Uterus (tissue), 3 donors: ENCODE measurements at regions not wholly inside any gene's neighbourhood (a gene's known extent, or its start where the extent isn't known, plus 50 kb on each side); places are given as distances from the start of the nearest gene placed in this dataset.

ENCODE experiments used
- DNase-seq, 2 donors: peaks; one replicate each; pipeline ENCODE4 v3.0.0-alpha.2; 2019 to 2020
- H3K27ac ChIP-seq, 2 donors: fragments of 200-600 bp; sonication (generic); 1 replicate in 1 of 2; 2 replicates in 1 of 2; pipeline ENCODE4 v1.5.1; 2016 to 2018
- H3K27me3 ChIP-seq, 2 donors: fragments of 200-600 bp; sonication (generic); one replicate each; pipeline ENCODE4 v1.5.1; 2018 to 2019; ENCODE audit warnings: control low read depth in 1 of 2
- H3K36me3 ChIP-seq, 2 donors: fragments of 200-600 bp; sonication (generic); one replicate each; pipeline ENCODE4 v1.5.1; 2019; ENCODE audit warnings: control low read depth in 1 of 2
- H3K4me1 ChIP-seq, 2 donors: fragments of 200-600 bp; sonication (generic); one replicate each; pipeline ENCODE4 v1.5.1; 2018 to 2019; ENCODE audit warnings: control low read depth in 1 of 2
- H3K4me3 ChIP-seq, 2 donors: fragments of 200-600 bp; sonication (generic); 1 replicate in 1 of 2; 2 replicates in 1 of 2; pipeline ENCODE4 v1.5.1; 2018 to 2019; ENCODE audit warnings: mild to moderate bottlenecking in 1 of 2
- H3K9me3 ChIP-seq, 2 donors: fragments of 200-600 bp; sonication (generic); one replicate each; pipeline ENCODE4 v1.5.1; 2019; ENCODE audit warnings: control low read depth in 1 of 2
- POLR2A ChIP-seq, 2 donors: fragments of 450-650 bp; IDR thresholded peaks; one replicate each; pipeline ENCODE4 v1.6.1; 2016; ENCODE audit warnings: antibody characterized with exemption in 2 of 2, mild to moderate bottlenecking in 1 of 2, moderate library complexity in 1 of 2
- intact Hi-C: fragments of 100-400 bp; cut with DNase I; formaldehyde crosslinking; loops from one replicate; pipeline ENCODE4 v1.15.1; 2023; ENCODE audit warnings: low total_unique reads
- TF ChIP-seq, protein P1 (sequence below), 4 experiments: fragments of 200-600 bp in 2 of 4; fragments of 450-650 bp in 2 of 4; sonication (generic) in 2 of 4; IDR thresholded peaks; one replicate each; pipeline ENCODE4 v1.5.1; 2016 to 2019; ENCODE audit warnings: antibody characterized with exemption in 4 of 4, mild to moderate bottlenecking in 2 of 4, moderate library complexity in 1 of 4
- donor health status: DM: yes; HTN: yes; CAD: no.

DNA sequence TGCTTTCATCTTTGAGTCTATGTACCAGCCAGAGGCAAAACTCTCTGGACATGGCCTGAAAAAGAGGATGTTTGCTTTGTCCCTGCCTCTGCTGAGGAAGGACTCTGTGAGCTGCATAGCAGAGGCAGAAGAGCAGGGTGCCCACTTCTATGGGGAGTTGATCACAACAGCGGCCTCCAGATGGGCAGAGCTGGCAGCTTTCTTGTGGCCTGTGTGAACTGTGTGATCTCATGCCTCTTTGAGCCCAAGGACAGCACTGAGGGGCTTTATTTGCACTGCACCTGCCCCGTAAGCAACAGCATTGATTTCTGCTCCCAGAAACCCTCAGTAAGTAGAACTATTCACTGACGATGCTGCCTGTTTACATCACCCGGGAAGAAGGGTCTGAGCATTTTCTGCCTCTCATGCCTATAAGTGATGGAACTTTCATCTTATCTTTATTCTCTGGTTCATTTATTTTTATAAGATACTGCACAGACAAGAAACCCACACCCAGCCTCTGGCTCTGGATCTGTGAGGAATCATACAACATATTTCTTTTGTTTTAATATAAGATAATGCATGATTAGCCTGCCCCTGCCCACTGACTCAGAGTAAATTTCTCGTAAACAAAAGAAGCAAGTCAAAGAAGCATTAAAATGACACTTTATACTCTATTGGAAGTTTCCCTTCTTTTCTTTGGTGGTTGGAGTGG is 244.2 kb upstream of the SOX21 start:
- H3K36me3 ChIP-seq: no peaks in the 10 kb centered on the region
- H3K27me3 ChIP-seq: no peaks in the 10 kb centered on the region
- intact Hi-C loops: no loop called here
- no peak for DNase-seq
- H3K4me1 ChIP-seq: no peaks in the 10 kb centered on the region
- H3K4me3 ChIP-seq: no peak overlapping the region
- H3K27ac ChIP-seq: no peak overlapping the region
- no peaks in the 10 kb centered on the region for H3K9me3 ChIP-seq
- TF ChIP-seq, protein P1, sequence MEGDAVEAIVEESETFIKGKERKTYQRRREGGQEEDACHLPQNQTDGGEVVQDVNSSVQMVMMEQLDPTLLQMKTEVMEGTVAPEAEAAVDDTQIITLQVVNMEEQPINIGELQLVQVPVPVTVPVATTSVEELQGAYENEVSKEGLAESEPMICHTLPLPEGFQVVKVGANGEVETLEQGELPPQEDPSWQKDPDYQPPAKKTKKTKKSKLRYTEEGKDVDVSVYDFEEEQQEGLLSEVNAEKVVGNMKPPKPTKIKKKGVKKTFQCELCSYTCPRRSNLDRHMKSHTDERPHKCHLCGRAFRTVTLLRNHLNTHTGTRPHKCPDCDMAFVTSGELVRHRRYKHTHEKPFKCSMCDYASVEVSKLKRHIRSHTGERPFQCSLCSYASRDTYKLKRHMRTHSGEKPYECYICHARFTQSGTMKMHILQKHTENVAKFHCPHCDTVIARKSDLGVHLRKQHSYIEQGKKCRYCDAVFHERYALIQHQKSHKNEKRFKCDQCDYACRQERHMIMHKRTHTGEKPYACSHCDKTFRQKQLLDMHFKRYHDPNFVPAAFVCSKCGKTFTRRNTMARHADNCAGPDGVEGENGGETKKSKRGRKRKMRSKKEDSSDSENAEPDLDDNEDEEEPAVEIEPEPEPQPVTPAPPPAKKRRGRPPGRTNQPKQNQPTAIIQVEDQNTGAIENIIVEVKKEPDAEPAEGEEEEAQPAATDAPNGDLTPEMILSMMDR (IDR thresholded peaks at IDR 0.05): no peak
- no peak for TF ChIP-seq POLR2A (IDR thresholded peaks at IDR 0.05)

GRCh38 chr13:94952787-94953186 is 240.4 kb upstream of the SOX21 start:
- no peak for TF ChIP-seq POLR2A (IDR thresholded peaks at IDR 0.05)
- TF ChIP-seq, protein P1 (IDR thresholded peaks at IDR 0.05): no peak
- intact Hi-C loops: no loop called here
- no peaks in the 10 kb centered on the region for H3K4me1 ChIP-seq
- no peaks in the 10 kb centered on the region for H3K9me3 ChIP-seq
- DNase-seq: no peak
- no peaks in the 10 kb centered on the region for H3K36me3 ChIP-seq
- no peaks in the 10 kb centered on the region for H3K27me3 ChIP-seq
- no peak overlapping the region for H3K27ac ChIP-seq
- no peak overlapping the region for H3K4me3 ChIP-seq

DNA sequence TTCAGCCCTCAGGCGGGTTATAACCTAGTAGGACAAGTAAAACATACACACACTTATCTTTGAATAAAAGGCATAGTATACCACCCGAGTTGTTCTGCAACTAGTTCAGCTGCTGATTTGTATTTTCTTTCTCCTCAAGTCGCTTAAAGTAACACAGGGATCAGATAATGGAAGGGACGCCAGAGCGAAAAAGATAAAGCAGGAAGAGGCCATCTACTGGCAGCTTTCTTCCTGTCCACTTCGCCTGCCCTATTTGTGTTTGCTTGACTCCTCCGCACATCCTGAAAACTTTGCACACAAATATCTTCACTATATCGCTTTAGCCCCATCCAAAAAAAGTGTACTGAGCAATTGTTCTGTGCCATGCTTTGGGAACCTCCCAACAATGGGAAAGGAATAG is 238.0 kb upstream of the SOX21 start:
- DNase-seq: no peak
- no peak for TF ChIP-seq POLR2A (IDR thresholded peaks at IDR 0.05)
- TF ChIP-seq, protein P1 (IDR thresholded peaks at IDR 0.05): no peak
- no peak overlapping the region for H3K4me3 ChIP-seq
- no peak overlapping the region for H3K27ac ChIP-seq
- no peaks in the 10 kb centered on the region for H3K9me3 ChIP-seq
- H3K36me3 ChIP-seq: no peaks in the 10 kb centered on the region
- H3K27me3 ChIP-seq: no peaks in the 10 kb centered on the region
- intact Hi-C loops: no loop called here
- H3K4me1 ChIP-seq: no peaks in the 10 kb centered on the region

- no peaks in the 10 kb centered on the region for H3K9me3 ChIP-seq
- H3K36me3 ChIP-seq: no peaks in the 10 kb centered on the region
- intact Hi-C loops: no loop called here
- H3K27ac ChIP-seq: no peak overlapping the region
- no peaks in the 10 kb centered on the region for H3K4me1 ChIP-seq
- H3K27me3 ChIP-seq: no peaks in the 10 kb centered on the region
- no peak for DNase-seq
- TF ChIP-seq POLR2A (IDR thresholded peaks at IDR 0.05): no peak
- TF ChIP-seq, protein P1 (IDR thresholded peaks at IDR 0.05): no peak
- no peak overlapping the region for H3K4me3 ChIP-seq
These were observed 235.6 kb upstream of the SOX21 start for GRCh38 chr13:94947965-94948371.

DNA sequence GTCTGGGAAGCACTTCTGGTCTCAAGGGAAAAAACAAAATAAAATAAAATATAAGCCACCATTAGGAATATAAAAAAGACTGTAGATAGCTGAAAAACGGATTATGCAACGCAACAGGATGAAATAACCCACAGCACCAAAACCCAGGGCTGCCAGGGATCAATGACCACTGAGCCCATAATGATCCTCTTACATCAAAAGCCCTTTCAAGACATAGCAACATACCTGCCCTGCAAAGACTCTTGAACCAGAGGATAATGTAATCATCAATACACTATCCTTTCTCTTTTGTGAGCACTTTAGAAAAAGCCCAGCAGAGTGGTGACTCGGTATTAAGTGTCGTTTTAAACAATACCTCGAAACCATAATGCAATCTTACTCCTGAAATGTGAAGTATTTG is 235.0 kb upstream of the SOX21 start:
- Histone ChIP-seq H3K4me3 (no peak overlapping the region), H3K27me3 (no peaks in the 10 kb centered on the region), H3K4me1 (no peaks in the 10 kb centered on the region), H3K27ac (no peak overlapping the region), H3K9me3 (no peaks in the 10 kb centered on the region), H3K36me3 (no peaks in the 10 kb centered on the region)
- intact Hi-C loops: no loop called here
- no peak for TF ChIP-seq POLR2A (IDR thresholded peaks at IDR 0.05)
- TF ChIP-seq, protein P1 (IDR thresholded peaks at IDR 0.05): no peak
- DNase-seq: no peak
